Calu3 (cell line): ENCODE measurements at regions not wholly inside any gene's neighbourhood (a gene's known extent, or its start where the extent isn't known, plus 50 kb on each side); places are given as distances from the start of the nearest gene placed in this dataset.

Experiments used
- BruUV-seq: library from RNA; stranded (reverse); fragments of 400-500 nt; replicated peaks from 2 replicates; lab custom pipeline; 2021; lab: Mats Ljungman, UMichigan
- CTCF ChIA-PET: fragments of 300-600 bp; sonication (Branson Sonifier 250); formaldehyde crosslinking; loops from one replicate; lab custom pipeline; 2022; ENCODE audit warnings: antibody characterized with exemption; lab: Charles Lee
- DNase-seq: peaks from one replicate; pipeline ENCODE4 v3.0.0; 2022
- H3K27ac Mint-ChIP-seq: one replicate; pipeline ENCODE4 v1.8.0; 2022; ENCODE audit warnings: mixed read lengths; ENCODE audit not compliant: unreplicated experiment
- H3K27me3 Mint-ChIP-seq: one replicate; pipeline ENCODE4 v1.8.0; 2022; ENCODE audit warnings: mixed read lengths; ENCODE audit not compliant: unreplicated experiment
- H3K36me3 Mint-ChIP-seq: one replicate; pipeline ENCODE4 v1.8.0; 2022; ENCODE audit warnings: mild to moderate bottlenecking, moderate library complexity, mixed read lengths; ENCODE audit not compliant: insufficient read depth, unreplicated experiment
- H3K4me1 Mint-ChIP-seq: one replicate; pipeline ENCODE4 v1.8.0; 2022; ENCODE audit warnings: mild to moderate bottlenecking, low read depth, mixed read lengths; ENCODE audit not compliant: unreplicated experiment
- H3K4me3 Mint-ChIP-seq: one replicate; pipeline ENCODE4 v1.8.0; 2022; ENCODE audit warnings: mild to moderate bottlenecking, low read depth, moderate library complexity, mixed read lengths; ENCODE audit not compliant: unreplicated experiment
- H3K9me3 Mint-ChIP-seq: one replicate; pipeline ENCODE4 v1.8.0; 2022; ENCODE audit warnings: low read depth, mixed read lengths; ENCODE audit not compliant: unreplicated experiment
- CTCF ChIP-seq: fragments of 200-600 bp; IDR thresholded peaks from one replicate; pipeline ENCODE4 v1.8.0; 2022; ENCODE audit warnings: antibody characterized with exemption; ENCODE audit not compliant: unreplicated experiment
- intact Hi-C: fragments of 100-400 bp; cut with micrococcal nuclease; formaldehyde crosslinking; loops from one replicate; pipeline ENCODE4 v1.10.0; 2022; ENCODE audit not compliant: unreplicated experiment

- Mint-ChIP-seq H3K36me3 (no peaks in the 10 kb centered on the region), H3K4me3 (no peak overlapping the region), H3K27ac (no peak overlapping the region), H3K4me1 (no peaks in the 10 kb centered on the region), H3K27me3 (no peaks in the 10 kb centered on the region), H3K9me3 (peaks cover 9% of the 10 kb centered on the region)
- no peak for TF ChIP-seq CTCF
- CTCF ChIA-PET, result interaction anchor here (0.6 kb wide), 1 partner anchor 35 kb away, joined by 3 read pairs; no protein-coding TSS in a partner anchor
- BruUV-seq, result no TSS peak
- no peak for DNase-seq
- intact Hi-C loops, result no loop called here
Observed at GRCh38 chr3:76324101-76324500, 538.8 kb upstream of the ZNF717 start.

GRCh38 chr3:76345878-76346277 is 560.5 kb upstream of the ZNF717 start:
- no peak for DNase-seq
- intact Hi-C loops, result no loop called here
- no peak for TF ChIP-seq CTCF
- peaks cover 4% of the 10 kb centered on the region for H3K9me3 Mint-ChIP-seq
- no peak overlapping the region for H3K27ac Mint-ChIP-seq
- no peak overlapping the region for H3K4me3 Mint-ChIP-seq
- no peaks in the 10 kb centered on the region for H3K36me3 Mint-ChIP-seq
- H3K4me1 Mint-ChIP-seq, result no peaks in the 10 kb centered on the region
- H3K27me3 Mint-ChIP-seq, result no peaks in the 10 kb centered on the region
- no TSS peak for BruUV-seq
- CTCF ChIA-PET, result no interaction called here

- no TSS peak for BruUV-seq
- intact Hi-C loops, result no loop called here
- Mint-ChIP-seq H3K4me3 (no peak overlapping the region), H3K27ac (no peak overlapping the region), H3K4me1 (no peaks in the 10 kb centered on the region), H3K9me3 (peaks cover 4% of the 10 kb centered on the region), H3K27me3 (no peaks in the 10 kb centered on the region), H3K36me3 (no peaks in the 10 kb centered on the region)
- no peak for TF ChIP-seq CTCF
- CTCF ChIA-PET, result no interaction called here
- DNase-seq, result no peak
Observed at GRCh38 chr3:76346690-76347089, 561.3 kb upstream of the ZNF717 start.

GRCh38 chr3:76349715-76350480 is 564.5 kb upstream of the ZNF717 start:
- Mint-ChIP-seq H3K4me3 (no peak overlapping the region), H3K27me3 (no peaks in the 10 kb centered on the region), H3K27ac (no peak overlapping the region), H3K9me3 (peaks cover 3% of the 10 kb centered on the region), H3K36me3 (no peaks in the 10 kb centered on the region), H3K4me1 (no peaks in the 10 kb centered on the region)
- intact Hi-C loops, result no loop called here
- TF ChIP-seq CTCF, result no peak
- CTCF ChIA-PET, result no interaction called here
- no TSS peak for BruUV-seq
- DNase-seq, result no peak
